ENCODE measurements at regions not wholly inside any gene's neighbourhood (a gene's known extent, or its start where the extent isn't known, plus 50 kb on each side); places are given as distances from the start of the nearest gene placed in this dataset.

DNA sequence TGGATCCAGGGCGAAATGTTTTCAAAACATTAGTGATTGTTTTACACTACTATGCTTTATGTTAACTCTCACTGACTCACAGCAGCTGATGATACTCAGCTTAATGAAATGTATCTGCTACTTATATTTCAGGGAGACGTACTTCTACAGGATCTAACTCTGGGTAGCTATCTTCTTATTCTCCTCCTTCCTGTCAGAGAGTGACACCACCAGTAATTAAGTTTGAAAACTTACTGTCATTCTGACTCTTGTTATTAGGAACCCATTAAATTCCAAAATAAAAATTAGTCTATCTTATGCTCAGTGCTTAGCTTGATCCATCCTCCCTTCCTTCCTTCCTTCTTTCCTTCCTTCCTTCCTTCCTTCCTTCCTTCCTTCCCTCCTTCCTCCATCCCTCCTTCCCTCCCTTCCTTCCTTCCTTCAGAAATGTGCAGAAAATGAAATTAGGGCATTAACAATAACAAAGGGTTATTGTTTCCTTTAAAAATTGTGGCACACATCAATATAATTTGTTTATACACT, 441.1 kb downstream of the MEIS1 start:
- TF ChIP-seq GATA2 (IDR thresholded peaks at IDR 0.05; ENCODE audit: low read depth, low read length) = no peak
- no peak for TF ChIP-seq GATA3 (IDR thresholded peaks at IDR 0.05; ENCODE audit: low read depth, low read length)

All from SH-SY5Y (cell line).